Activated naive CD4-positive, alpha-beta T cell treated with anti-CD3 and anti-CD28 coated beads for 36 hours (primary cell): ENCODE measurements at regions not wholly inside any gene's neighbourhood (a gene's known extent, or its start where the extent isn't known, plus 50 kb on each side); places are given as distances from the start of the nearest gene placed in this dataset.

Experiments
- CTCF ChIA-PET: fragments of 350-600 bp; sonication (Branson Sonifier 250); formaldehyde crosslinking; loops from one replicate; lab custom pipeline; 2021; ENCODE audit warnings: antibody characterized with exemption; lab: Charles Lee
- DNase-seq: peaks from one replicate; pipeline ENCODE4 v3.0.0-alpha.2; 2020
- H3K27ac Mint-ChIP-seq: one replicate; pipeline ENCODE4 v1.8.0; 2021; ENCODE audit warnings: mild to moderate bottlenecking, mixed read lengths
- H3K27me3 Mint-ChIP-seq: one replicate; pipeline ENCODE4 v1.8.0; 2021; ENCODE audit warnings: low read depth, mixed read lengths
- H3K36me3 Mint-ChIP-seq: one replicate; pipeline ENCODE4 v1.8.0; 2021; ENCODE audit warnings: low read depth, mixed read lengths
- H3K4me1 Mint-ChIP-seq: one replicate; pipeline ENCODE4 v1.8.0; 2021; ENCODE audit warnings: low read depth, mixed read lengths
- H3K4me3 Mint-ChIP-seq: one replicate; pipeline ENCODE4 v1.8.0; 2021; ENCODE audit warnings: mild to moderate bottlenecking, moderate library complexity, mixed read lengths
- H3K9me3 Mint-ChIP-seq: one replicate; pipeline ENCODE4 v1.8.0; 2021; ENCODE audit warnings: mixed read lengths
- intact Hi-C: fragments of 100-400 bp; cut with micrococcal nuclease; formaldehyde crosslinking; loops from one replicate; pipeline ENCODE4 v1.15.1; 2023

DNA sequence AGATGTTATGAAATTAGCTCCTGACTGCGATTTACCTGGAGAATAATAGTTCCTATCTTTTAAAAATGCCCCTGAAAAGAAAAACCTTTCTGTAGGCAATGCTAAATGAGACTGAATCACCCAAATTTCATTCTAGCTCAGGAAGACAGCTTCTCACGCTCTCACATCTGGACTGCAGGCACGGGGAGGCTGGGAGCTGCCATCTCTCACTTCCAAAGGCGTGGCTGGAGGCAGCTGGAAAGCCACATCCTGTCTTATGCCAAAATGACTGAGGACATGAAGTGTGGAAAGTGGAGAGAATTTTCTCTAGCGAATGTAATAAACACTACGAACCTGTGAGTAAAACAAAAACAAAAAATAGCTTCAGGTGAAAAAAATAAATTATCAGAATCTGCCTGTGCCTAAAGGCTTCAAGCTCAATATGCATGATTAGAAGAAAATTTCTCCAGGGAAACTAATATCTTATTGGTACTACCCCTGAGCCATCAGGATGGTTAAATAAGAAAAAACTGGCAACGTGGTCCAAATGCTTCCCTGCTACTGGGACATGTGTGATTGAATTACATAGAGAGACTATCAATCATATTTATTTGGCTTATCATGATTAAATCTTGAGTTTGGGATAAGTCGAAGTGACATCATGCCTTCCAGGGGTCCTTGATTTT lies 58.1 kb upstream of the UBL3 start:
- CTCF ChIA-PET, result interaction anchor here (1.5 to 2.1 kb wide), 3 partner anchors 15 to 137 kb away, joined by 5 to 9 read pairs (median 5); no protein-coding TSS in a partner anchor
- H3K36me3 Mint-ChIP-seq, result no peaks in the 10 kb centered on the region
- no peaks in the 10 kb centered on the region for H3K9me3 Mint-ChIP-seq
- H3K27me3 Mint-ChIP-seq, result no peaks in the 10 kb centered on the region
- intact Hi-C loops, result no loop called here
- H3K4me3 Mint-ChIP-seq, result no peak overlapping the region
- DNase-seq, result no peak
- H3K4me1 Mint-ChIP-seq, result peaks cover 15% of the 10 kb centered on the region
- H3K27ac Mint-ChIP-seq, result no peak overlapping the region

- H3K36me3 Mint-ChIP-seq, result no peaks in the 10 kb centered on the region
- intact Hi-C loops, result loop anchor here (1.0 kb wide), 1 partner anchor 28 kb away; no protein-coding TSS in a partner anchor
- H3K27ac Mint-ChIP-seq, result no peak overlapping the region
- H3K4me1 Mint-ChIP-seq, result peaks cover 21% of the 10 kb centered on the region
- no peak for DNase-seq
- H3K27me3 Mint-ChIP-seq, result no peaks in the 10 kb centered on the region
- H3K9me3 Mint-ChIP-seq, result no peaks in the 10 kb centered on the region
- H3K4me3 Mint-ChIP-seq, result no peak overlapping the region
- CTCF ChIA-PET, result interaction anchor here (1.5 to 2.1 kb wide), 3 partner anchors 16 to 137 kb away, joined by 5 to 9 read pairs (median 5); no protein-coding TSS in a partner anchor
Observed at GRCh38 chr13:29907670-29908069, 57.3 kb upstream of the UBL3 start.

DNA sequence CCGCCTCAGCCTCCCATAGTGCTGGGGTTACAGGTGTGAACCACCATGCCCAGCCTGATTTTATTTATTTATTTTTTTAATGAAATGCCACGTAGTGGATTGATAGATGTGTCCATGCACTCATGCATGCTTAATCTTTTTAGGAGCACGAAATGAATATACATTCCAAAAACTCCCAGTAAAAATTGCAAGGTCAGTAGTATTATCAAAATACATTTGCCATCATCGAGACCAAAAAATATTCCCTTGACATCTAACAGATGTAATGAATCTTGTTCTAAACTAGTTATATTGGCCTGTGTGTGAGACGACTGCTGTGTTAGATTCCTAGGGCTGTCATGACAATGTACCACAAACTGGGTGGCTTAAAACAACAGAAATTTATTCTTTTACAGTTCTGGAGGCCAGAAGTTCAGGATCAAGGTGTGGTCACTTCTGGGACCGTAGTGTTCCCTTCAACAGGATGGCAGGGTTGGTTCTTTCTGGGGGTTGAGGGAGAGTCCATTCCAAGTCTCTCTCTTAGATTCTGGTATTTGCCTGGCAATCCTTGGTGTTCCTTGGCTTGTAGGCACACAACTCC lies 56.1 kb upstream of the UBL3 start:
- Mint-ChIP-seq H3K4me1 (peaks cover 31% of the 10 kb centered on the region), H3K9me3 (no peaks in the 10 kb centered on the region), H3K36me3 (no peaks in the 10 kb centered on the region), H3K27ac (no peak overlapping the region), H3K4me3 (no peak overlapping the region), H3K27me3 (no peaks in the 10 kb centered on the region)
- no peak for DNase-seq
- intact Hi-C loops, result loop anchor here (1.0 kb wide), 1 partner anchor 29 kb away; no protein-coding TSS in a partner anchor
- CTCF ChIA-PET, result interaction anchor here (0.7 to 2.1 kb wide), 2 partner anchors 17 to 18 kb away, joined by 3 to 9 read pairs; no protein-coding TSS in a partner anchor

GRCh38 chr13:29905845-29906244 lies 55.4 kb upstream of the UBL3 start:
- no peak overlapping the region for H3K4me3 Mint-ChIP-seq
- no peaks in the 10 kb centered on the region for H3K9me3 Mint-ChIP-seq
- peaks cover 1% of the 10 kb centered on the region for H3K36me3 Mint-ChIP-seq
- H3K4me1 Mint-ChIP-seq, result peaks cover 31% of the 10 kb centered on the region
- no peak overlapping the region for H3K27ac Mint-ChIP-seq
- no peak for DNase-seq
- intact Hi-C loops, result no loop called here
- no peaks in the 10 kb centered on the region for H3K27me3 Mint-ChIP-seq
- CTCF ChIA-PET, result interaction anchor here (0.6 to 1.4 kb wide), 4 partner anchors 17 to 1109 kb away, joined by 3 to 5 read pairs (median 3); no protein-coding TSS in a partner anchor

DNA sequence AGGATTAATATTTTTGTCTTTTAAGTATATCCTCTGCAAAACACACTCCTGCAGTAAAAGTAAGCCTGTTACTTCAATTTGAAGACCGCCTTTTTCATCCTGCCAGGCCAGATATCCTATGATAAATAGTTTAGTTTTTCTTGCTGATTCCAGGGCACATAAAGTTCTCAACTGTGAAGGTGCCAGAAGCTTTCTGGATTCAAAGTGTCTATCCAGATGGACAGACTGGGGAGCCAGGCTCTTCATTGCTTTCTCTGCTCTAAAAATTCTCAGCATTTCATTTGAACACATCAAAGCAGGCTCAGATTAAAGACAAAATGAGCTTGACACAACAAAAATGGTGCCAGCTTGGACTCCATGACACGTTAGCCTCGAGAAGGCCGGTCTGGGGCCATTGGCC lies 53.6 kb upstream of the UBL3 start:
- H3K27ac Mint-ChIP-seq, result no peak overlapping the region
- DNase-seq, result no peak
- no peak overlapping the region for H3K4me3 Mint-ChIP-seq
- no peaks in the 10 kb centered on the region for H3K27me3 Mint-ChIP-seq
- CTCF ChIA-PET, result interaction anchor here (0.6 kb wide), 1 partner anchor 104 kb away, joined by 3 read pairs; no protein-coding TSS in a partner anchor
- peaks cover 1% of the 10 kb centered on the region for H3K36me3 Mint-ChIP-seq
- intact Hi-C loops, result loop anchor here (2.0 kb wide), 1 partner anchor 53 kb away; the partner anchor contains the start of gene UBL3
- no peaks in the 10 kb centered on the region for H3K9me3 Mint-ChIP-seq
- H3K4me1 Mint-ChIP-seq, result peaks cover 31% of the 10 kb centered on the region

DNA sequence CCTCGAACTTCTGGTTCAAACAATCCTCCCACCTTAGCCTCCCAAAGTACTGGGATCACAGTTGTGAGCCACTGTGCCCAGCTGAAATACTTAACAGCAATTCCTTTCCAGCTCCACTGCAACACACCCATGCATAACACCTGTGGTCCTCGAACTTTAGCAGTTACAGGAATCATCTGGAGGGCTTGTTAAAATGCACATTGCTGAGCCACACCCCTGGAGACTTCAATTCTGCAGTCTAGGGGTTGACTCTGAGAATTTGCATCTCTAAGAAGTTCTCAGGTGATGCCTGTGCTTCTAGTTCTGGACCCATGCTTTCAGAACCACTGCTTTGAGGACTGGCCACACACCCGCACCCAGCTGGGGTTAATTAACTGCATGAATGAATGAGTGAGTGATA lies 53.1 kb upstream of the UBL3 start:
- Mint-ChIP-seq H3K9me3 (no peaks in the 10 kb centered on the region), H3K4me3 (no peak overlapping the region), H3K36me3 (peaks cover 1% of the 10 kb centered on the region), H3K27ac (no peak overlapping the region), H3K27me3 (no peaks in the 10 kb centered on the region), H3K4me1 (peaks cover 31% of the 10 kb centered on the region)
- CTCF ChIA-PET, result interaction anchor here (0.6 to 1.2 kb wide), 2 partner anchors 21 to 104 kb away, joined by 3 read pairs; no protein-coding TSS in a partner anchor
- intact Hi-C loops, result loop anchor here (2.0 kb wide), 1 partner anchor 53 kb away; the partner anchor contains the start of gene UBL3
- DNase-seq, result no peak

- Mint-ChIP-seq H3K36me3 (peaks cover 1% of the 10 kb centered on the region), H3K4me3 (peak overlapping the region; percentile 39), H3K9me3 (no peaks in the 10 kb centered on the region), H3K4me1 (peaks cover 26% of the 10 kb centered on the region), H3K27ac (no peak overlapping the region), H3K27me3 (no peaks in the 10 kb centered on the region)
- CTCF ChIA-PET, result interaction anchor here (1.2 kb wide), 1 partner anchor 21 kb away, joined by 3 read pairs; no protein-coding TSS in a partner anchor
- intact Hi-C loops, result loop anchor here (2.0 kb wide), 1 partner anchor 52 kb away; the partner anchor contains the start of gene UBL3
- DNase-seq, result no peak
Observed at GRCh38 chr13:29902632-29903305, 52.4 kb upstream of the UBL3 start.

- peak; percentile 53 for DNase-seq
- CTCF ChIA-PET, result interaction anchor here (0.5 kb wide), 1 partner anchor 1265 kb away, joined by 3 read pairs; no protein-coding TSS in a partner anchor
- no peaks in the 10 kb centered on the region for H3K9me3 Mint-ChIP-seq
- H3K27me3 Mint-ChIP-seq, result no peaks in the 10 kb centered on the region
- intact Hi-C loops, result loop anchor here (2.0 kb wide), 1 partner anchor 51 kb away; the partner anchor contains the start of gene UBL3
- no peak overlapping the region for H3K27ac Mint-ChIP-seq
- H3K4me3 Mint-ChIP-seq, result peak overlapping the region; percentile 39
- H3K4me1 Mint-ChIP-seq, result peaks cover 19% of the 10 kb centered on the region
- peaks cover 1% of the 10 kb centered on the region for H3K36me3 Mint-ChIP-seq
Observed at GRCh38 chr13:29901710-29902631, 51.6 kb upstream of the UBL3 start.
